ENCODE measurements at regions not wholly inside any gene's neighbourhood (a gene's known extent, or its start where the extent isn't known, plus 50 kb on each side); places are given as distances from the start of the nearest gene placed in this dataset.

- H3K79me2 ChIP-seq, result no peaks in the 10 kb centered on the region
- TF ChIP-seq CTCF (IDR thresholded peaks at IDR 0.05), result no peak
These were observed 73.7 kb downstream of the MINAR2 start for GRCh38 chr5:129821477-129822131.

GRCh38 chr5:129830288-129830687 lies 74.0 kb upstream of the CHSY3 start:
- Histone ChIP-seq H3K36me3 (ENCODE audit: control insufficient read depth, insufficient read depth, low read length) (no peaks in the 10 kb centered on the region), H3K79me2 (no peaks in the 10 kb centered on the region), H3K4me2 (ENCODE audit: low read length) (no peak overlapping the region), H3K4me1 (no peaks in the 10 kb centered on the region), H3K9me3 (ENCODE audit: control insufficient read depth, low read length) (no peaks in the 10 kb centered on the region), H3K27me3 (ENCODE audit: control insufficient read depth, insufficient read depth, low read length) (no peaks in the 10 kb centered on the region), H3K27ac (no peak overlapping the region), H3K4me3 (ENCODE audit: low read depth, low read length) (no peak overlapping the region), H2AFZ (no peak overlapping the region), H3K9ac (no peak overlapping the region)
- no peak for TF ChIP-seq CTCF (IDR thresholded peaks at IDR 0.05)

More at GRCh38 chr5:129821477-129822131, 73.7 kb downstream of the MINAR2 start:
- Histone ChIP-seq H3K4me2 (ENCODE audit: low read length) (no peak overlapping the region), H3K9ac (no peak overlapping the region), H3K27me3 (ENCODE audit: control insufficient read depth, insufficient read depth, low read length) (no peaks in the 10 kb centered on the region), H3K36me3 (ENCODE audit: control insufficient read depth, insufficient read depth, low read length) (no peaks in the 10 kb centered on the region), H3K4me1 (no peaks in the 10 kb centered on the region), H3K9me3 (ENCODE audit: control insufficient read depth, low read length) (no peaks in the 10 kb centered on the region), H3K4me3 (ENCODE audit: low read depth, low read length) (no peak overlapping the region), H3K27ac (no peak overlapping the region), H2AFZ (no peak overlapping the region)

GRCh38 chr5:129836321-129836720 lies 67.9 kb upstream of the CHSY3 start:
- H2AFZ ChIP-seq, result no peak overlapping the region
- no peaks in the 10 kb centered on the region for H3K36me3 ChIP-seq (ENCODE audit: control insufficient read depth, insufficient read depth, low read length)
- H3K4me2 ChIP-seq (ENCODE audit: low read length), result no peak overlapping the region
- no peak overlapping the region for H3K4me3 ChIP-seq (ENCODE audit: low read depth, low read length)
- no peaks in the 10 kb centered on the region for H3K79me2 ChIP-seq
- no peak overlapping the region for H3K9ac ChIP-seq
- H3K4me1 ChIP-seq, result no peaks in the 10 kb centered on the region
- no peaks in the 10 kb centered on the region for H3K9me3 ChIP-seq (ENCODE audit: control insufficient read depth, low read length)
- no peak overlapping the region for H3K27ac ChIP-seq
- TF ChIP-seq CTCF (IDR thresholded peaks at IDR 0.05), result no peak
- no peaks in the 10 kb centered on the region for H3K27me3 ChIP-seq (ENCODE audit: control insufficient read depth, insufficient read depth, low read length)

- Histone ChIP-seq H3K4me1 (no peaks in the 10 kb centered on the region), H3K27me3 (ENCODE audit: control insufficient read depth, insufficient read depth, low read length) (no peaks in the 10 kb centered on the region), H2AFZ (no peak overlapping the region), H3K4me2 (ENCODE audit: low read length) (no peak overlapping the region), H3K36me3 (ENCODE audit: control insufficient read depth, insufficient read depth, low read length) (no peaks in the 10 kb centered on the region), H3K9ac (no peak overlapping the region), H3K79me2 (no peaks in the 10 kb centered on the region), H3K4me3 (ENCODE audit: low read depth, low read length) (no peak overlapping the region), H3K9me3 (ENCODE audit: control insufficient read depth, low read length) (no peaks in the 10 kb centered on the region), H3K27ac (no peak overlapping the region)
- no peak for TF ChIP-seq CTCF (IDR thresholded peaks at IDR 0.05)
These were observed 59.5 kb upstream of the CHSY3 start for GRCh38 chr5:129844764-129845163.

GRCh38 chr5:129852747-129853352 lies 51.4 kb upstream of the CHSY3 start:
- Histone ChIP-seq H3K79me2 (no peaks in the 10 kb centered on the region), H3K4me2 (ENCODE audit: low read length) (no peak overlapping the region), H3K36me3 (ENCODE audit: control insufficient read depth, insufficient read depth, low read length) (no peaks in the 10 kb centered on the region), H3K9me3 (ENCODE audit: control insufficient read depth, low read length) (no peaks in the 10 kb centered on the region), H3K4me3 (ENCODE audit: low read depth, low read length) (no peak overlapping the region), H2AFZ (no peak overlapping the region), H3K4me1 (no peaks in the 10 kb centered on the region), H3K27ac (no peak overlapping the region), H3K9ac (no peak overlapping the region), H3K27me3 (ENCODE audit: control insufficient read depth, insufficient read depth, low read length) (no peaks in the 10 kb centered on the region)
- peak; percentile 82 for TF ChIP-seq CTCF (IDR thresholded peaks at IDR 0.05)
